Spleen (tissue), 7 donors: ENCODE measurements at regions not wholly inside any gene's neighbourhood (a gene's known extent, or its start where the extent isn't known, plus 50 kb on each side); places are given as distances from the start of the nearest gene placed in this dataset.

Experiments
- CTCF ChIP-seq, 11 experiments: fragments of 200-600 bp in 7 of 11; fragments of 450-650 bp in 4 of 11; sonication (generic) in 4 of 11; IDR thresholded peaks in 8 of 11; conservative IDR thresholded peaks in 3 of 11; 1 replicate in 7 of 11; 2 replicates in 4 of 11; pipeline versions ENCODE4 v1.4.0 to v1.8.0; 2016 to 2021; ENCODE audit warnings: antibody characterized with exemption in 11 of 11, inconsistent platforms in 4 of 11, mild to moderate bottlenecking in 1 of 11
- POLR2AphosphoS5 ChIP-seq, 3 donors: sonication (generic); formaldehyde crosslinking; IDR thresholded peaks; one replicate each; pipeline ENCODE4 v1.5.1; 2017; ENCODE audit warnings: antibody characterized with exemption in 3 of 3
- donor health status: DM: no; HTN: no; CAD: no; lungs with moderate emphysema.
- donor health status: DM: no; HTN: no; CAD: no.
- donor health status: DM: no; HTN: no; CAD: no.

DNA sequence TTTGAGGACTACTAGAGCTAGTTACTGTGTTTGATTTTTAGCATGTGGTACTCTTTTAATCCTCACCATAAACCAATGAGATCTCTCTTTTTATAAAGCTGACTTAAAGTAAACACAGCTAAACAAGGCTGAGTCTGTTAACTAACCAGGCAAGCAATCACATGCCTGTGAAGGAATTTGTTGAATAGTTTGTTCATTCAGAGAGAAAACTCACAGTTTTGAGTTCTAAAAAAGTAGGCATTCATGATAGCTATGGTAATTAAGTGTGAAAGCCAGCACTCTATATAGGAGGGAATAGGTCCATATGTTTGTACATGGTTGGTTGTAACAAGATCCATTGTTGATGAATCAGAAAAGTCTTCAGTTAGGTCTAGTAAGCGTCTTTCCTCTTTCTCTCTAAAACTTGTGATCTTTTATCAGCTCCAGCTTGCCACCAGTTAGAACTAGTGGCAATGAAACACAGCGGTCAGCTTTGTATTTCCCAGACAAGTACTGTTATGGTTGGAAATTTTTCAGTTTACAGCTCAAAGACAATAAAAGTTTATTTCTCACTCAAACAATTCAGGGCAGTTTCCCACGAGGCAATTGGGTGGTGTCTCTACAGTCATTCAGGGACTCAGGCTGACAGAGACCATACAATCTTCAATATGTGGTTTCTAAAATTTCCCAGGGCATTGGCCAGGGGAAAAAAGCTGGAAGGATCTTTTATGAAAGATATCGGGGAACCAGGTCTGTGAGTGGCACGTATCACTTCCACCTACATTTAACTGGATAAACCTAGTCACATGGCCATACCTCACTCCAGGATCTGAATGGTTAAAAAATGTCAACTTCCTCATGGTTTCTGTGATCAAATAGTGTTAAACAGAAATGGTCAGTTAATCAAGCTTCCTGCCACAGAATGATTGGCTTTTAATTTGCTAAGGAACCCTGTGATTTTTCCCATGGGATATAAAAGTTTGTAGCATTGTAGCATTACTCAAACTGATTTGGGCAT is 203.1 kb downstream of the KIF21A start:
- TF ChIP-seq POLR2AphosphoS5 (IDR thresholded peaks at IDR 0.05) (no peak), CTCF (IDR thresholded peaks at IDR 0.05 in 8 of 11, conservative IDR thresholded peaks at IDR 0.05 in 3 of 11) (no peak)
